ENCODE measurements at regions not wholly inside any gene's neighbourhood (a gene's known extent, or its start where the extent isn't known, plus 50 kb on each side); places are given as distances from the start of the nearest gene placed in this dataset.

DNA sequence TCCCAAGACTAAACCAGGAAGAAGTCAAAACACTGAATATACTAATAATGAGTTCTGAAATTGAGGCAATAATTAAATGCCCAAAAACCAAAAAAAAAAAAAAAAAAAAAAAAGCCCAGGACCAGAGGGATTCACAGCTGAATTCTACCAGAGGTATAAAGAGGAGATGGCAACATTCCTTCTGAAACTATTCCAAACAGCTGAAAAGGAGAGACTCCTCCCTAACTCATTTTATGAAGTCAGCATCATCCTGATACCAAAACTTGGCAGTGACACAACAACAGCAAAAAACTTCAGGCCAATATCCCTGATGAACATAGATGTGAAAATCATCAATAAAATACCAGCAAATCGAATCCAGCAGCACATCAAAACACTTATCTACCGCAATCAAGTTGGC, 108.5 kb upstream of the COL3A1 start:
- H3K27me3 ChIP-seq (ENCODE audit: control insufficient read depth in 3 of 3, insufficient read depth in 3 of 3, low read length in 3 of 3), result no peaks in the 10 kb centered on the region
- H3K36me3 ChIP-seq (ENCODE audit: control insufficient read depth in 3 of 3, insufficient read depth in 3 of 3, low read length in 3 of 3), result no peaks in the 10 kb centered on the region
- H3K4me3 ChIP-seq (ENCODE audit: low read length in 3 of 3), result no peak overlapping the region
- no peak overlapping the region for H3K27ac ChIP-seq (ENCODE audit: low read depth, low read length)
- H3K4me1 ChIP-seq (ENCODE audit: control insufficient read depth in 3 of 3, insufficient read depth in 3 of 3, low read length in 3 of 3), result no peaks in the 10 kb centered on the region
- no peaks in the 10 kb centered on the region for H3K9me3 ChIP-seq (ENCODE audit: control insufficient read depth in 3 of 3, low read length in 3 of 3)
- H3K9ac ChIP-seq (ENCODE audit: low read depth in 1 of 3, low read length in 3 of 3), result no peak overlapping the region

DNA sequence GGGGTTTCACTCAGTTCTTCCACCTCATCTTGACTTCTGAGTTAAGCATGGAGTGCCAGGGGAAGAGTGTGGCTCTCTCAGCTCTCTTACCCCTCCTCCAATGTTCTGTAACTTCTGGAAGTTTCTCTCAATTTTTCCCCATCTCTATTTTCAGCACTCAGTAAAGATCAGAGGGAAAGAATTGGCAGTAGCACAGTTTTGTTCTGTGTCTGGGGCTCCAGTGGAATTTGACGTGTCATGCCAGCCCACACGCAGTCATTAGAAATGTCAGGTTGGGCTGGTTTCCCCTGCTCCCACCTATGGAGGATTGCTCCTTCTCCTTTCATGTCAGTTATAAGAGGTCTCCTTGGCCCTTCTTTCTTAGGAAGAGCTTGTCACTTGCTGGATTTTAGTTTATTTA, 104.6 kb upstream of the COL3A1 start:
- Histone ChIP-seq H3K9ac (ENCODE audit: low read depth in 1 of 3, low read length in 3 of 3) (no peak overlapping the region), H3K4me3 (ENCODE audit: low read length in 3 of 3) (no peak overlapping the region), H3K4me1 (ENCODE audit: control insufficient read depth in 3 of 3, insufficient read depth in 3 of 3, low read length in 3 of 3) (no peaks in the 10 kb centered on the region), H3K27ac (ENCODE audit: low read depth, low read length) (no peak overlapping the region), H3K27me3 (ENCODE audit: control insufficient read depth in 3 of 3, insufficient read depth in 3 of 3, low read length in 3 of 3) (no peaks in the 10 kb centered on the region), H3K36me3 (ENCODE audit: control insufficient read depth in 3 of 3, insufficient read depth in 3 of 3, low read length in 3 of 3) (no peaks in the 10 kb centered on the region), H3K9me3 (ENCODE audit: control insufficient read depth in 3 of 3, low read length in 3 of 3) (no peaks in the 10 kb centered on the region)

DNA sequence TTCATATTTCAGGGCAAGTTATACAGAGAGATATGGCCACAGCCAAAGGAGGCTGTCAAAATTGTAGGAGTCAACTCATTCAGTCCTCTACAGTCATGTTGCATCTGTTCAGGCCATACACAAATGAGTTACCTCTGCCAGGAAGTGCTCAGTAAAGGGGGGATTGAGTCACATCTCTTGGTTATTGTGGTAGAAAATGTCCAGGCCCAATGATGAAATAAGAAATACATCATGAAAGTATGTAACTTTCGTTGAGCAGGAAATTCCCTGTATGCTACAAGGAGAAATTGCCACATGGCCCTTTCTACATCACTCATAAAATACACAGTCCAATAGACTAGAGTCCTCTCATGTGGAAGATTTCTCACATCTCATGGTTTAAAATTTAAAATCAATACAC, 103.9 kb upstream of the COL3A1 start:
- H3K27ac ChIP-seq (ENCODE audit: low read depth, low read length), result no peak overlapping the region
- H3K4me3 ChIP-seq (ENCODE audit: low read length in 3 of 3), result no peak overlapping the region
- H3K9ac ChIP-seq (ENCODE audit: low read depth in 1 of 3, low read length in 3 of 3), result no peak overlapping the region
- no peaks in the 10 kb centered on the region for H3K9me3 ChIP-seq (ENCODE audit: control insufficient read depth in 3 of 3, low read length in 3 of 3)
- no peaks in the 10 kb centered on the region for H3K36me3 ChIP-seq (ENCODE audit: control insufficient read depth in 3 of 3, insufficient read depth in 3 of 3, low read length in 3 of 3)
- H3K27me3 ChIP-seq (ENCODE audit: control insufficient read depth in 3 of 3, insufficient read depth in 3 of 3, low read length in 3 of 3), result no peaks in the 10 kb centered on the region
- no peaks in the 10 kb centered on the region for H3K4me1 ChIP-seq (ENCODE audit: control insufficient read depth in 3 of 3, insufficient read depth in 3 of 3, low read length in 3 of 3)

DNA sequence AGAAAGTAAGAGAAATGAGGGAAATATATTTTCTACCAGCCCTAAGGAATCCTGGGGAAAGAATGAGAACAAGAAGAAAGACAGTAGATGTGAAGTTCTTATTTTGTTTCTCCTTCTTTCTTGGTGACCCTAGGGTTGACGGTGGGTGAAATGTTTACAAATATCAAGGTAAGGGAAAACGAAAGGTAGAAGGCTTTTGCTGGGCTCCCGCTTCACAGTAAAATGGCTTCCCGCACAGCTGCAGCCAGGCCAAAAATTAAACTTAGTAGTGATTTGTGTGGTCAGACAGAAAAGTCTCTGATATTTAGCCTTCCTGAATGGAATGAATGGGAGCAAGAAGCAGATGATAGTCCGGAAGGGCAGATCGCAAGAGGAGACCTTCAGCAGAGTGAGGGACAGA, 99.1 kb upstream of the COL3A1 start:
- Histone ChIP-seq H3K4me3 (ENCODE audit: low read length in 3 of 3) (no peak overlapping the region), H3K9ac (ENCODE audit: low read depth in 1 of 3, low read length in 3 of 3) (no peak overlapping the region), H3K4me1 (ENCODE audit: control insufficient read depth in 3 of 3, insufficient read depth in 3 of 3, low read length in 3 of 3) (no peaks in the 10 kb centered on the region), H3K27ac (ENCODE audit: low read depth, low read length) (no peak overlapping the region), H3K9me3 (ENCODE audit: control insufficient read depth in 3 of 3, low read length in 3 of 3) (no peaks in the 10 kb centered on the region), H3K36me3 (ENCODE audit: control insufficient read depth in 3 of 3, insufficient read depth in 3 of 3, low read length in 3 of 3) (no peaks in the 10 kb centered on the region), H3K27me3 (ENCODE audit: control insufficient read depth in 3 of 3, insufficient read depth in 3 of 3, low read length in 3 of 3) (no peaks in the 10 kb centered on the region)

DNA sequence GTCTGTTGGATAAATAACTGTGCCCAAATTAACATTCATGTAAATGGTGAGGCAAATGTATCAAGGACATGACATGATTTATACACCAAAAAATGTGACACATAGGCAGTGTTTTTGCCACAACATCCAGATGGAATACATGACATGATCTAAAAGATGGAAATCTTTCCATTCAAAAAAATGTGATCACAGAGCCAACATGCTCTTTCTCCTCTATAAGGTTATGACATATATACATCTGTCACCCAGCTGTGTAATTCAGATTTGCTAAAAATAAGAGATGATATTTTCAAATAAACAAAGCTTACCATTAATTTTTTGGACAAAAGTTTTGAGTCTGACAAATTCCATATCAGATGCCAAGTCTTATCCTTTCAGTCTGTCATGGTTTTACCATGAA, 95.5 kb upstream of the COL3A1 start:
- Histone ChIP-seq H3K36me3 (ENCODE audit: control insufficient read depth in 3 of 3, insufficient read depth in 3 of 3, low read length in 3 of 3) (no peaks in the 10 kb centered on the region), H3K4me1 (ENCODE audit: control insufficient read depth in 3 of 3, insufficient read depth in 3 of 3, low read length in 3 of 3) (no peaks in the 10 kb centered on the region), H3K27ac (ENCODE audit: low read depth, low read length) (no peak overlapping the region), H3K27me3 (ENCODE audit: control insufficient read depth in 3 of 3, insufficient read depth in 3 of 3, low read length in 3 of 3) (no peaks in the 10 kb centered on the region), H3K9ac (ENCODE audit: low read depth in 1 of 3, low read length in 3 of 3) (no peak overlapping the region), H3K9me3 (ENCODE audit: control insufficient read depth in 3 of 3, low read length in 3 of 3) (no peaks in the 10 kb centered on the region), H3K4me3 (ENCODE audit: low read length in 3 of 3) (no peak overlapping the region)

DNA sequence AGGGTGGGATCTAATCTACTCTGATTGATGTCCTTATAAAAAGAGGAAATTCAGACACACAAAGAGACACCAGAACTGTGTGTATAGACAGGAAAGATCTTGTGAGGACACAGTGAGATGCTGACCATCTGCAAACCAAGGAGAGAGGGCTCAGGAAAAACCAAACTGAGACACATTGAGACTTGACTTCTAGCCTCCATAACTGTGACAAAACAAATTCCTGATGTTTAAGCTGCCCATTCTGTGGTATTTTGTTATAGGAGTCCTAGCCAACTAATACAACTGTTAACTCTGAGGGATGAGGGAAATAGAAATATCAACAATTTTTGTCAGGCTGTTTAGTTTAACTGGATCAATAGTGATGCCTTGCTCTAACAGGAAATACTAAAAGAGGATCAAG, 93.4 kb upstream of the COL3A1 start:
- no peaks in the 10 kb centered on the region for H3K4me1 ChIP-seq (ENCODE audit: control insufficient read depth in 3 of 3, insufficient read depth in 3 of 3, low read length in 3 of 3)
- no peaks in the 10 kb centered on the region for H3K27me3 ChIP-seq (ENCODE audit: control insufficient read depth in 3 of 3, insufficient read depth in 3 of 3, low read length in 3 of 3)
- no peaks in the 10 kb centered on the region for H3K36me3 ChIP-seq (ENCODE audit: control insufficient read depth in 3 of 3, insufficient read depth in 3 of 3, low read length in 3 of 3)
- no peak overlapping the region for H3K27ac ChIP-seq (ENCODE audit: low read depth, low read length)
- no peaks in the 10 kb centered on the region for H3K9me3 ChIP-seq (ENCODE audit: control insufficient read depth in 3 of 3, low read length in 3 of 3)
- H3K9ac ChIP-seq (ENCODE audit: low read depth in 1 of 3, low read length in 3 of 3), result no peak overlapping the region
- H3K4me3 ChIP-seq (ENCODE audit: low read length in 3 of 3), result no peak overlapping the region

DNA sequence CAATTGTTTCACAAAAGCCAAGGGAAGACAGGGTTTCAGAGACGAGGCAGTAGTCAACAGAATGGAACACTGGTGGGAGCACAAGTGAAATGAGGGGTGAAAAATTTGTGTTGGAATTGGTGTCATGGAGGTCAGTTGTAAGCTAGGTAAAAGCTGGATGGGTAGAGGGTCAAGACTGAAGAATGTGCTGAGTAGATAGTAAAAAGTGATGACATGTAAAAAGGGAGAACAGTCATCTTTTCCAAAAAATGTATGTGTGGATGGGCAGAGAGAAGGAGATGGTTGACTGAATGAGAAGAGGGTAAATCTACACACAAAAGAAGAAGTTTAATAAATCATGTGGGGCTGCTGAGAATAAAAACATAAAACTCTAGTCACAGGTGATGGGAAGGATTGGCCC, 92.7 kb upstream of the COL3A1 start:
- H3K36me3 ChIP-seq (ENCODE audit: control insufficient read depth in 3 of 3, insufficient read depth in 3 of 3, low read length in 3 of 3), result no peaks in the 10 kb centered on the region
- no peaks in the 10 kb centered on the region for H3K9me3 ChIP-seq (ENCODE audit: control insufficient read depth in 3 of 3, low read length in 3 of 3)

DNA sequence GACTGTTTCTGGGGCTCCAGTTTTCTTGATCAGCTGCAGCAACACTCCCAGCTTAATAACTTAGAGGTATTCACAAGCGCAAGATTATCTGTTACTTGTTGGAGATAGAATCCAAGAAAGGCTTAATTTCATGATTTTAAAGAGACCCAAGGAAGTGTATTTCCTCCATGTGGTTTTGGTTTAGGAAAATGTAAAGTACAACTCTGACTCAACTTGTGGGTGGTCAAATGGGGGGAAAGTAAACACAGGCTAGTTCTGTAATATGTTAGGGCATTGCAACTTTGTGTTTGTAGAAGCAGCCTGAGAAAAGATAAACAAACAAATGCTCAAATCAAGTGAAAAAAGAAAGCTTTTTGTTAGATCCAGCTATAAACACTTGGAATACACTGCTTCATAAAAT, 90.1 kb upstream of the COL3A1 start:
- Histone ChIP-seq H3K36me3 (ENCODE audit: control insufficient read depth in 3 of 3, insufficient read depth in 3 of 3, low read length in 3 of 3) (no peaks in the 10 kb centered on the region), H3K9me3 (ENCODE audit: control insufficient read depth in 3 of 3, low read length in 3 of 3) (no peaks in the 10 kb centered on the region), H3K27ac (ENCODE audit: low read depth, low read length) (no peak overlapping the region), H3K27me3 (ENCODE audit: control insufficient read depth in 3 of 3, insufficient read depth in 3 of 3, low read length in 3 of 3) (no peaks in the 10 kb centered on the region), H3K4me1 (ENCODE audit: control insufficient read depth in 3 of 3, insufficient read depth in 3 of 3, low read length in 3 of 3) (no peaks in the 10 kb centered on the region), H3K4me3 (ENCODE audit: low read length in 3 of 3) (no peak overlapping the region), H3K9ac (ENCODE audit: low read depth in 1 of 3, low read length in 3 of 3) (no peak overlapping the region)

More for the DNA sequence above, 92.7 kb upstream of the COL3A1 start:
- no peaks in the 10 kb centered on the region for H3K27me3 ChIP-seq (ENCODE audit: control insufficient read depth in 3 of 3, insufficient read depth in 3 of 3, low read length in 3 of 3)
- no peak overlapping the region for H3K9ac ChIP-seq (ENCODE audit: low read depth in 1 of 3, low read length in 3 of 3)
- no peak overlapping the region for H3K4me3 ChIP-seq (ENCODE audit: low read length in 3 of 3)
- no peak overlapping the region for H3K27ac ChIP-seq (ENCODE audit: low read depth, low read length)
- H3K4me1 ChIP-seq (ENCODE audit: control insufficient read depth in 3 of 3, insufficient read depth in 3 of 3, low read length in 3 of 3), result no peaks in the 10 kb centered on the region

DNA sequence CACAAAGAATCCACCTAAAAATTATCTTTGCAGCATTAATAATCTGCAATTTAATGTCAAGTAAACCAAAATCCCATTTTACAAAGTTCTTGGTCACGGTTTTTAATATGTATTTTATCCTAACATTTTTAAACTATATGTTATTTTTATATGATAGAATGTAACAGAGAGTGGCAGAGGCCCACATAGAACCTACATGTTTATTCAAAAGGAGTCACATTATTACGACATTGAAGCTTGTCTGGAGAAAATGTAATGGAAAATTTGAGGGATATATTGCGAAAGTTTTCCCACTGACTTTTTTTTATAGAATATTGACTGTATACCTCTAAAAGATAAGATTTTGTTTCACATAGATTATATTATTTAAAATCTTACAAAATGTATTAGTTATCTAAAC, 89.7 kb upstream of the COL3A1 start:
- Histone ChIP-seq H3K27ac (ENCODE audit: low read depth, low read length) (no peak overlapping the region), H3K9ac (ENCODE audit: low read depth in 1 of 3, low read length in 3 of 3) (no peak overlapping the region), H3K9me3 (ENCODE audit: control insufficient read depth in 3 of 3, low read length in 3 of 3) (no peaks in the 10 kb centered on the region)

DNA sequence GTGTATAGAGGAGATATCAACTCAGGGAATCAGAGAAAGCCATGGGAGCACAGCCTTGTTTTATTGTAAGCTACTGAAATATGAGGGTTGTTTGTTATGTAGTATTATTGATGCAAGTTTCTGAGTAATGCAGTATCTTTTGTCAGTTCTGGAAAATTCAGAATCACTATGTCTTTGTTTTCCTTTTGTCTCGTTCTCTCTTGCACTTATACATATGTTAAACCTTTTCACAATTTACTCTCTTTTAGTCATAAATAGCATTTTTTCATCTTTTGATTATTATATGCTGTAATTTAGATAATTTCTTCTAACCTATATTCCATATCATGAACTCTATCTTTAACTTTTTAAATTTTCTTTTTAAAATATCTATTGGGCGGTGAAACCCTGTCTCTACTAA, 85.0 kb upstream of the COL3A1 start:
- no peak overlapping the region for H3K4me3 ChIP-seq (ENCODE audit: low read length in 3 of 3)
- peaks cover 0 to 2% (median 0%) of the 10 kb centered on the region in 3 donors for H3K4me1 ChIP-seq (ENCODE audit: control insufficient read depth in 3 of 3, insufficient read depth in 3 of 3, low read length in 3 of 3)
- H3K36me3 ChIP-seq (ENCODE audit: control insufficient read depth in 3 of 3, insufficient read depth in 3 of 3, low read length in 3 of 3), result no peaks in the 10 kb centered on the region
- H3K27ac ChIP-seq (ENCODE audit: low read depth, low read length), result no peak overlapping the region
- peaks cover 0 to 2% (median 2%) of the 10 kb centered on the region in 3 donors for H3K9me3 ChIP-seq (ENCODE audit: control insufficient read depth in 3 of 3, low read length in 3 of 3)
- no peaks in the 10 kb centered on the region for H3K27me3 ChIP-seq (ENCODE audit: control insufficient read depth in 3 of 3, insufficient read depth in 3 of 3, low read length in 3 of 3)
- H3K9ac ChIP-seq (ENCODE audit: low read depth in 1 of 3, low read length in 3 of 3), result no peak overlapping the region

More for the DNA sequence above, 89.7 kb upstream of the COL3A1 start:
- Histone ChIP-seq H3K4me1 (ENCODE audit: control insufficient read depth in 3 of 3, insufficient read depth in 3 of 3, low read length in 3 of 3) (no peaks in the 10 kb centered on the region), H3K4me3 (ENCODE audit: low read length in 3 of 3) (no peak overlapping the region), H3K36me3 (ENCODE audit: control insufficient read depth in 3 of 3, insufficient read depth in 3 of 3, low read length in 3 of 3) (no peaks in the 10 kb centered on the region), H3K27me3 (ENCODE audit: control insufficient read depth in 3 of 3, insufficient read depth in 3 of 3, low read length in 3 of 3) (no peaks in the 10 kb centered on the region)

DNA sequence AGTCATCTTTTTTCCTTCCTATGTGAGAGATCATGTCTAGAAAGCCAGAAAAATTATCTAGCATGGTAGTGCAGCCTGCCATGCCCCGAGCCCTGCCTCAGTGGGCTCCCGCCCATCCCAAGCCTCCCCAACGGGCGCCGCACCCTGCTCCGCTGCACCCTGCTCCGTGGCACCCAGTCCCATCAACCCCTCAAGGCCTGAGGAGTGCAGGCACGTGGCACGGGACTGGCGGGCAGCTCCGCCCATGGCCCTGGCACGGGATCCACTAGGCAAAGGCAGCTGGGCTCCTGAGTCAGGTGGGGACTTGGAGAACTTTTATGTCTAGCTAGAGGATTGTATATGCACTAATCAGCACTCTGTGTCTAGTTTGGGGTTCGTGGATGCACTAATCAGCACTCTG, 83.4 kb upstream of the COL3A1 start:
- no peak overlapping the region for H3K27ac ChIP-seq (ENCODE audit: low read depth, low read length)
- H3K4me3 ChIP-seq (ENCODE audit: low read length in 3 of 3), result no peak overlapping the region
- H3K27me3 ChIP-seq (ENCODE audit: control insufficient read depth in 3 of 3, insufficient read depth in 3 of 3, low read length in 3 of 3), result no peaks in the 10 kb centered on the region
- peaks cover 0 to 2% (median 0%) of the 10 kb centered on the region in 3 donors for H3K4me1 ChIP-seq (ENCODE audit: control insufficient read depth in 3 of 3, insufficient read depth in 3 of 3, low read length in 3 of 3)
- H3K9me3 ChIP-seq (ENCODE audit: control insufficient read depth in 3 of 3, low read length in 3 of 3), result peaks cover 0 to 2% (median 2%) of the 10 kb centered on the region in 3 donors
- H3K9ac ChIP-seq (ENCODE audit: low read depth in 1 of 3, low read length in 3 of 3), result no peak overlapping the region
- no peaks in the 10 kb centered on the region for H3K36me3 ChIP-seq (ENCODE audit: control insufficient read depth in 3 of 3, insufficient read depth in 3 of 3, low read length in 3 of 3)

Measured in skeletal muscle tissue (tissue), 3 donors.